IMR-90 (cell line): ENCODE measurements at regions not wholly inside any gene's neighbourhood (a gene's known extent, or its start where the extent isn't known, plus 50 kb on each side); places are given as distances from the start of the nearest gene placed in this dataset.

Source experiments
- ATAC-seq: fragments of 200-7000 bp; cut with Tn5 transposase; 2 replicates; pipeline ENCODE4 v1.9.1; 2020; ENCODE audit warnings: low read depth, mild to moderate bottlenecking, moderate library complexity
- BruUV-seq: library from RNA; stranded (reverse); fragments of 400-500 nt; replicated peaks from 2 replicates; lab custom pipeline; 2021; lab: Mats Ljungman, UMichigan
- CTCF ChIA-PET: fragments of 300-600 bp; formaldehyde crosslinking; extraction: SDS; loops from one replicate; lab custom pipeline; 2021; ENCODE audit warnings: antibody characterized with exemption; lab: Yijun Ruan, JAX
- POLR2A ChIA-PET: fragments of 300-600 bp; sonication (Branson Sonifier 250); formaldehyde crosslinking; loops from one replicate; lab custom pipeline; 2022; ENCODE audit warnings: antibody characterized with exemption; ENCODE audit not compliant: unreplicated experiment; lab: Charles Lee
- DNase-seq: peaks from one replicate; pipeline ENCODE4 v3.0.0; 2013
- H2AFZ ChIP-seq: replicated peaks from 2 replicates; pipeline ENCODE3; 2013; ENCODE audit warnings: low read length, mild to moderate bottlenecking; ENCODE audit not compliant: poor library complexity
- H2AK5ac ChIP-seq: 2 replicates; pipeline ENCODE4 v1.6.1; 2013; ENCODE audit warnings: low read depth, low read length, inconsistent platforms
- H2AK9ac ChIP-seq: replicated peaks from 2 replicates; pipeline ENCODE3; 2013; ENCODE audit warnings: mild to moderate bottlenecking, low read depth, low read length, moderate library complexity; ENCODE audit not compliant: poor library complexity
- H2BK120ac ChIP-seq: 2 replicates; pipeline ENCODE4 v1.6.1; 2013; ENCODE audit warnings: low read depth, low read length, inconsistent platforms
- H2BK15ac ChIP-seq: 3 replicates; pipeline ENCODE4 v1.6.1; 2013; ENCODE audit warnings: low read depth, low read length, inconsistent platforms
- H2BK20ac ChIP-seq: 2 replicates; pipeline ENCODE4 v1.6.1; 2013; ENCODE audit warnings: low read depth, mild to moderate bottlenecking, inconsistent platforms, low read length, moderate library complexity
- H2BK5ac ChIP-seq: 2 replicates; pipeline ENCODE4 v1.6.1; 2013; ENCODE audit warnings: mild to moderate bottlenecking, low read depth, low read length, inconsistent platforms; ENCODE audit not compliant: poor library complexity, severe bottlenecking
- H3K14ac ChIP-seq: replicated peaks from 2 replicates; pipeline ENCODE4 v1.6.1; 2013; ENCODE audit warnings: low read depth, low read length, inconsistent platforms
- H3K18ac ChIP-seq: 2 replicates; pipeline ENCODE4 v1.6.1; 2013; ENCODE audit warnings: low read depth, low read length, control low read depth
- H3K23ac ChIP-seq: 2 replicates; pipeline ENCODE4 v1.6.1; 2013; ENCODE audit warnings: low read depth, low read length, inconsistent platforms
- H3K27ac ChIP-seq: 2 replicates; pipeline ENCODE4 v1.5.1; 2013; ENCODE audit warnings: mild to moderate bottlenecking, control low read depth, low read length; ENCODE audit not compliant: insufficient read depth
- H3K27me3 ChIP-seq: 2 replicates; pipeline ENCODE4 v1.6.1; 2013; ENCODE audit warnings: low read length; ENCODE audit not compliant: control insufficient read depth, insufficient read depth
- H3K36me3 ChIP-seq: 2 replicates; pipeline ENCODE4 v1.6.1; 2013; ENCODE audit warnings: low read length, mixed read lengths; ENCODE audit not compliant: control insufficient read depth, insufficient read depth
- H3K4ac ChIP-seq: 2 replicates; pipeline ENCODE4 v1.6.1; 2013; ENCODE audit warnings: low read depth, low read length, inconsistent platforms
- H3K4me1 ChIP-seq: 2 replicates; pipeline ENCODE4 v1.6.1; 2013; ENCODE audit warnings: low read length, mixed read lengths; ENCODE audit not compliant: control insufficient read depth, insufficient read depth
- H3K4me2 ChIP-seq: 2 replicates; pipeline ENCODE4 v1.6.1; 2013; ENCODE audit warnings: low read depth, mild to moderate bottlenecking, control low read depth, low read length, moderate library complexity
- H3K4me3 ChIP-seq: 2 replicates; pipeline ENCODE4 v1.5.1; 2013; ENCODE audit warnings: low read depth, mild to moderate bottlenecking, control low read depth, low read length, moderate library complexity; ENCODE audit not compliant: insufficient read depth
- H3K56ac ChIP-seq: 2 replicates; pipeline ENCODE4 v1.6.1; 2013; ENCODE audit warnings: low read length, inconsistent platforms; ENCODE audit not compliant: insufficient read depth; ENCODE audit errors: extremely low read depth
- H3K79me1 ChIP-seq, 2 experiments: 2 replicates each; pipeline ENCODE4 v1.6.1; 2013; ENCODE audit warnings: low read length in 2 of 2, inconsistent platforms in 1 of 2, low read depth in 1 of 2
- H3K9ac ChIP-seq: 2 replicates; pipeline ENCODE4 v1.6.1; 2013; ENCODE audit warnings: low read depth, low read length, control low read depth
- H3K9me1 ChIP-seq: 2 replicates; pipeline ENCODE4 v1.6.1; 2013; ENCODE audit warnings: low read length, inconsistent platforms; ENCODE audit not compliant: insufficient read depth
- H3K9me3 ChIP-seq: 2 replicates; pipeline ENCODE4 v1.6.1; 2013; ENCODE audit warnings: low read length; ENCODE audit not compliant: control insufficient read depth, insufficient read depth
- H4K20me1 ChIP-seq: 2 replicates; pipeline ENCODE4 v1.6.1; 2013; ENCODE audit warnings: low read length, inconsistent platforms; ENCODE audit not compliant: insufficient read depth
- H4K5ac ChIP-seq: 2 replicates; pipeline ENCODE4 v1.6.1; 2013; ENCODE audit warnings: mild to moderate bottlenecking, low read depth, low read length, control low read depth
- H4K8ac ChIP-seq, 2 experiments: 2 replicates each; pipeline ENCODE4 v1.6.1; 2013; ENCODE audit warnings: low read depth in 2 of 2, low read length in 2 of 2, control low read depth in 1 of 2, inconsistent platforms in 1 of 2
- H4K91ac ChIP-seq: 2 replicates; pipeline ENCODE4 v1.6.1; 2013; ENCODE audit warnings: low read depth, low read length, inconsistent platforms; ENCODE audit not compliant: insufficient read depth
- BHLHE40 ChIP-seq: fragments of 150-350 bp; IDR thresholded peaks from 2 replicates; pipeline ENCODE4 v1.6.1; 2016; ENCODE audit warnings: mild to moderate bottlenecking, low read depth, low read length
- MAZ ChIP-seq: IDR thresholded peaks from 2 replicates; pipeline ENCODE4 v1.6.1; 2012; ENCODE audit warnings: low read depth, mild to moderate bottlenecking, low read length, improper control_type of control experiment, moderate library complexity, borderline replicate concordance
- MXI1 ChIP-seq: IDR thresholded peaks from 2 replicates; pipeline ENCODE4 v1.6.1; 2012; ENCODE audit warnings: low read depth, mild to moderate bottlenecking, low read length, moderate library complexity, borderline replicate concordance
- NFE2L2 ChIP-seq: fragments of 150-350 bp; IDR thresholded peaks from 2 replicates; pipeline ENCODE4 v1.6.1; 2016; ENCODE audit warnings: low read depth, mild to moderate bottlenecking, low read length
- WGBS, 2 experiments: methylation state at CpG; one replicate each; pipeline versions ENCODE4 v1.1.5 to v1.1.7; 2013; ENCODE audit warnings: missing lambda C conversion rate in 2 of 2; ENCODE audit not compliant: insufficient read length in 1 of 2; ENCODE audit errors: extremely low coverage in 2 of 2; 5-methylcytosine and 5-hydroxymethylcytosine counted together
- dilution Hi-C: fragments of 300-500 bp; cut with HindIII; formaldehyde crosslinking; loops from one replicate; pipeline ENCODE4 v1.14.3; 2018; ENCODE audit warnings: low sequenced_read_pairs; ENCODE audit not compliant: unreplicated experiment
- in situ Hi-C: fragments of 300-500 bp; cut with MboI; formaldehyde crosslinking; loops from 3 replicates; pipeline ENCODE4 v1.14.3; 2019; ENCODE audit warnings: low sequenced_read_pairs, inconsistent platforms, mixed read lengths
- intact Hi-C: fragments of 100-400 bp; cut with micrococcal nuclease; formaldehyde crosslinking; loops from 2 replicates; pipeline ENCODE4 v1.10.0; 2022

- Histone ChIP-seq H3K27ac (no peak overlapping the region), H3K18ac (no peak overlapping the region), H3K27me3 (no peaks in the 10 kb centered on the region), H2AFZ (no peak overlapping the region), H4K20me1 (no peaks in the 10 kb centered on the region), H3K9me3 (no peaks in the 10 kb centered on the region), H2BK120ac (no peak overlapping the region), H3K79me1 (no peaks in the 10 kb centered on the region), H3K23ac (no peak overlapping the region), H4K5ac (no peak overlapping the region), H3K14ac (peak overlapping the region; percentile 29; the same call in 1 of the 2 replicates), H4K8ac (no peak overlapping the region), H4K91ac (no peak overlapping the region), H2BK5ac (no peak overlapping the region), H3K56ac (no peak overlapping the region), H2BK15ac (no peak overlapping the region), H3K9me1 (peaks cover 3% of the 10 kb centered on the region; the same call in 1 of the 2 replicates), H3K4me1 (peaks cover 5% of the 10 kb centered on the region), H3K36me3 (no peaks in the 10 kb centered on the region), H3K4me3 (no peak overlapping the region), H2AK9ac (no peak overlapping the region), H3K9ac (no peak overlapping the region), H2AK5ac (no peak overlapping the region), H2BK20ac (no peak overlapping the region), H3K4me2 (no peak overlapping the region), H3K4ac (no peak overlapping the region)
- no TSS peak for BruUV-seq
- TF ChIP-seq BHLHE40 (no peak), NFE2L2 (no peak), MAZ (no peak), MXI1 (no peak)
- ChIA-PET POLR2A (no interaction called here), CTCF (no interaction called here)
- no peak for ATAC-seq
- DNase-seq: no peak
- intact Hi-C loops: no loop called here
- in situ Hi-C loops: no loop called here
- WGBS, 2 experiments: no CpG with 5 or more reads among the region's 4 CpGs
- dilution Hi-C loops: no loop called here
Measured at GRCh38 chr6:139468178-139468819, 93.9 kb upstream of the CITED2 start.
